AG10803 (cell line): ENCODE measurements at regions not wholly inside any gene's neighbourhood (a gene's known extent, or its start where the extent isn't known, plus 50 kb on each side); places are given as distances from the start of the nearest gene placed in this dataset.
"Not testable (repeated sequence)": the region's sequence is repeated elsewhere in the genome, so short reads cannot be mapped to it uniquely, and the experiment has no call there.

Experiments
- DNase-seq: peaks from one replicate; pipeline ENCODE4 v3.0.0; 2010; ENCODE audit warnings: low read depth
- H3K4me3 ChIP-seq: 2 replicates; pipeline ENCODE4 v1.5.1; 2011; ENCODE audit warnings: mild to moderate bottlenecking, low read length, control low read depth
- CTCF ChIP-seq: conservative IDR thresholded peaks from 2 replicates; pipeline ENCODE4 v1.5.1; 2011; ENCODE audit warnings: mild to moderate bottlenecking, low read length, control low read depth, inconsistent platforms

- DNase-seq = no peak
- no peak overlapping the region for H3K4me3 ChIP-seq
- TF ChIP-seq CTCF = no peak
These were observed 215.4 kb upstream of the PRSS1 start for GRCh38 chr7:142533920-142534319.

GRCh38 chr7:142529591-142529990, 219.7 kb upstream of the PRSS1 start:
- DNase-seq = no peak
- no peak overlapping the region for H3K4me3 ChIP-seq
- TF ChIP-seq CTCF = no peak

GRCh38 chr7:142528608-142529408, 220.5 kb upstream of the PRSS1 start:
- no peak for DNase-seq
- TF ChIP-seq CTCF = peak; percentile 10; the same call in 1 of the 2 replicates

GRCh38 chr7:142523821-142524460, 225.3 kb upstream of the PRSS1 start:
- no peak overlapping the region for H3K4me3 ChIP-seq
- TF ChIP-seq CTCF = peak; percentile 37
- no peak for DNase-seq

More at GRCh38 chr7:142528608-142529408, 220.5 kb upstream of the PRSS1 start:
- peak overlapping the region; percentile 27; the same call in 1 of the 2 replicates for H3K4me3 ChIP-seq

- no peak for DNase-seq
- no peak overlapping the region for H3K4me3 ChIP-seq
- no peak for TF ChIP-seq CTCF
These were observed 226.5 kb upstream of the PRSS1 start for GRCh38 chr7:142522735-142523134.

- not testable (repeated sequence) for H3K4me3 ChIP-seq, DNase-seq
- peak; percentile 53 for TF ChIP-seq CTCF
These were observed 228.4 kb upstream of the PRSS1 start for GRCh38 chr7:142520885-142521284.

- not testable (repeated sequence) for DNase-seq, H3K4me3 ChIP-seq
These were observed 228.8 kb upstream of the PRSS1 start for GRCh38 chr7:142520455-142520854.
